Stomach (tissue), 4 donors: ENCODE measurements at regions not wholly inside any gene's neighbourhood (a gene's known extent, or its start where the extent isn't known, plus 50 kb on each side); places are given as distances from the start of the nearest gene placed in this dataset.

ENCODE experiments used
- EP300 ChIP-seq: sonication (generic); formaldehyde crosslinking; IDR thresholded peaks from one replicate; pipeline ENCODE4 v1.6.1; 2017; ENCODE audit warnings: antibody characterized with exemption
- POLR2A ChIP-seq, 4 donors: fragments of 450-650 bp; IDR thresholded peaks; one replicate each; pipeline ENCODE4 v1.6.1; 2016; ENCODE audit warnings: antibody characterized with exemption in 4 of 4, control low read depth in 2 of 4, mild to moderate bottlenecking in 1 of 4, moderate library complexity in 1 of 4
- POLR2AphosphoS5 ChIP-seq, 3 donors: sonication (generic); formaldehyde crosslinking; IDR thresholded peaks; one replicate each; pipeline ENCODE4 v1.6.1; 2016; ENCODE audit warnings: antibody characterized with exemption in 3 of 3
- TF ChIP-seq, protein P1 (sequence below), 7 experiments: fragments of 450-650 bp in 4 of 7; fragments of 200-600 bp in 3 of 7; sonication (generic) in 3 of 7; IDR thresholded peaks; one replicate each; pipeline ENCODE4 v1.5.1; 2016 to 2019; ENCODE audit warnings: antibody characterized with exemption in 7 of 7, control low read depth in 2 of 7, mild to moderate bottlenecking in 1 of 7

DNA sequence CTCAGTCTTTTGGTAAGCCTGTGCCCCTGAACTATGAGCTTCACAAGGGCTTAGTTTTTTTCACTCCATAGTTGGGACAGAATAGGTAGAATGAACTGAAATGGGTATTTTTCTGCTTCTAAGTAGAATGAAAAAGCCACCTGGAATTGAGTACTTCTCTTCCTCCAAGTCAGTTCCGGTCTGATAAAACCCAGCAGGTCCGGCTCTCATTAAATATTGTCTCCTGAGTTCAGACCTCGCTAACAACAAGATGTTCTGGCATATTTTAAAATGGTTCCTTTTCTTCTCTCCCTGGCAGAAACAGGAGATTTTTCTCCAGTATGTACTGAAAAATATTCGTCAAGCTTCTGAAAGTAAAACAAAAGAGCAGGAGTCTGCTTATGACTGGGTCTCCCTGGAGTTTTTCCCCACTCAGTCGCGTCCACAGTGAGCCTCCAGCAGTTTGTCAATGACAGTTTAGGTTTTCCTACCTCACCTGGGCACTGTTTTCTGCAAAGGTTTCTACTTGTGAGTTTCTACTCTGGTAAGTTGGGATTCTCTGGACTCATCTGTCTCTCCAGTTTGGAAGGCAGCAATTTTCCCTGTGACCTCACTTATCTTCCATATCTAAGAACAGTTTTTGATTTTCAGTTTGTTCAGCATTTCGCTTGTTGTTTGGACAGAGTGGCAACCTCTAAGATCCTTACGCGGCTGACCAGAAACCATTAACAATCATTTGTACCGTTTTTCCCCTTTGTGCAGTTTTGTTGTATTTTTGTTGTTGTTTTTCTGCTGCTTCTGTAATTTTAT is 868.0 kb downstream of the METTL15 start:
- TF ChIP-seq, protein P1, sequence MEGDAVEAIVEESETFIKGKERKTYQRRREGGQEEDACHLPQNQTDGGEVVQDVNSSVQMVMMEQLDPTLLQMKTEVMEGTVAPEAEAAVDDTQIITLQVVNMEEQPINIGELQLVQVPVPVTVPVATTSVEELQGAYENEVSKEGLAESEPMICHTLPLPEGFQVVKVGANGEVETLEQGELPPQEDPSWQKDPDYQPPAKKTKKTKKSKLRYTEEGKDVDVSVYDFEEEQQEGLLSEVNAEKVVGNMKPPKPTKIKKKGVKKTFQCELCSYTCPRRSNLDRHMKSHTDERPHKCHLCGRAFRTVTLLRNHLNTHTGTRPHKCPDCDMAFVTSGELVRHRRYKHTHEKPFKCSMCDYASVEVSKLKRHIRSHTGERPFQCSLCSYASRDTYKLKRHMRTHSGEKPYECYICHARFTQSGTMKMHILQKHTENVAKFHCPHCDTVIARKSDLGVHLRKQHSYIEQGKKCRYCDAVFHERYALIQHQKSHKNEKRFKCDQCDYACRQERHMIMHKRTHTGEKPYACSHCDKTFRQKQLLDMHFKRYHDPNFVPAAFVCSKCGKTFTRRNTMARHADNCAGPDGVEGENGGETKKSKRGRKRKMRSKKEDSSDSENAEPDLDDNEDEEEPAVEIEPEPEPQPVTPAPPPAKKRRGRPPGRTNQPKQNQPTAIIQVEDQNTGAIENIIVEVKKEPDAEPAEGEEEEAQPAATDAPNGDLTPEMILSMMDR (IDR thresholded peaks at IDR 0.05) = no peak
- TF ChIP-seq POLR2AphosphoS5 (IDR thresholded peaks at IDR 0.05) = no peak
- no peak for TF ChIP-seq POLR2A (IDR thresholded peaks at IDR 0.05)
- TF ChIP-seq EP300 = no peak
